ENCODE measurements at regions not wholly inside any gene's neighbourhood (a gene's known extent, or its start where the extent isn't known, plus 50 kb on each side); places are given as distances from the start of the nearest gene placed in this dataset.

DNA sequence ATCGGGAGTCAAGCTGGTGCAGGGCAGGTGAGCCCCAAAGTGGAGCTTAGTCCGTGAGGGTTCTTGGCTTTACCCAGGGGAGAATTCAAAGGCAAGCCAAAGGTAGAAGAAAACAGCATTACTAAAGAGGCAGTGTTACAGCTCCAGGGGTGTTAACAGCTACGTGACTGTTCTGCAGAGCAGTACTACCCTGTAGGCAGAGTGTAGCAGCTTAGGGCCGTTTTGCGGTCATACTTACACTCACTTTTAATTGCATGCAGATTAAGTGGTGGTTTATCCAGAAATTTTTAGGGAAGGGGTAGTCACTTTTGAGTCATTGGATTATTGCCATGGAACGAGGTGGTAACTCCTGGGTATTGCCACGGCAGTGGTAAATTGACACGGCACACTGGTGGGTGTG, 482.2 kb downstream of the SLITRK5 start:
- TF ChIP-seq ZNF416 (tag by site-specific recombination; IDR thresholded peaks at IDR 0.05) = no peak
- no peak for TF ChIP-seq KLF7 (tag by site-specific recombination; IDR thresholded peaks at IDR 0.05; ENCODE audit: borderline replicate concordance)
- TF ChIP-seq, protein P1, sequence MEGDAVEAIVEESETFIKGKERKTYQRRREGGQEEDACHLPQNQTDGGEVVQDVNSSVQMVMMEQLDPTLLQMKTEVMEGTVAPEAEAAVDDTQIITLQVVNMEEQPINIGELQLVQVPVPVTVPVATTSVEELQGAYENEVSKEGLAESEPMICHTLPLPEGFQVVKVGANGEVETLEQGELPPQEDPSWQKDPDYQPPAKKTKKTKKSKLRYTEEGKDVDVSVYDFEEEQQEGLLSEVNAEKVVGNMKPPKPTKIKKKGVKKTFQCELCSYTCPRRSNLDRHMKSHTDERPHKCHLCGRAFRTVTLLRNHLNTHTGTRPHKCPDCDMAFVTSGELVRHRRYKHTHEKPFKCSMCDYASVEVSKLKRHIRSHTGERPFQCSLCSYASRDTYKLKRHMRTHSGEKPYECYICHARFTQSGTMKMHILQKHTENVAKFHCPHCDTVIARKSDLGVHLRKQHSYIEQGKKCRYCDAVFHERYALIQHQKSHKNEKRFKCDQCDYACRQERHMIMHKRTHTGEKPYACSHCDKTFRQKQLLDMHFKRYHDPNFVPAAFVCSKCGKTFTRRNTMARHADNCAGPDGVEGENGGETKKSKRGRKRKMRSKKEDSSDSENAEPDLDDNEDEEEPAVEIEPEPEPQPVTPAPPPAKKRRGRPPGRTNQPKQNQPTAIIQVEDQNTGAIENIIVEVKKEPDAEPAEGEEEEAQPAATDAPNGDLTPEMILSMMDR (tag by site-specific recombination; IDR thresholded peaks at IDR 0.05) = no peak
- no peak for TF ChIP-seq ZNF354C (tag by site-specific recombination; IDR thresholded peaks at IDR 0.05; ENCODE audit: borderline replicate concordance, low read depth)
- TF ChIP-seq, protein P2, sequence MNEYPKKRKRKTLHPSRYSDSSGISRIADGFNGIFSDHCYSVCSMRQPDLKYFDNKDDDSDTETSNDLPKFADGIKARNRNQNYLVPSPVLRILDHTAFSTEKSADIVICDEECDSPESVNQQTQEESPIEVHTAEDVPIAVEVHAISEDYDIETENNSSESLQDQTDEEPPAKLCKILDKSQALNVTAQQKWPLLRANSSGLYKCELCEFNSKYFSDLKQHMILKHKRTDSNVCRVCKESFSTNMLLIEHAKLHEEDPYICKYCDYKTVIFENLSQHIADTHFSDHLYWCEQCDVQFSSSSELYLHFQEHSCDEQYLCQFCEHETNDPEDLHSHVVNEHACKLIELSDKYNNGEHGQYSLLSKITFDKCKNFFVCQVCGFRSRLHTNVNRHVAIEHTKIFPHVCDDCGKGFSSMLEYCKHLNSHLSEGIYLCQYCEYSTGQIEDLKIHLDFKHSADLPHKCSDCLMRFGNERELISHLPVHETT (tag by site-specific recombination; IDR thresholded peaks at IDR 0.05) = no peak
- no peak for TF ChIP-seq ATF2 (tag by site-specific recombination; IDR thresholded peaks at IDR 0.05; ENCODE audit: low read depth)
- no peak for TF ChIP-seq ZNF10 (tag by site-specific recombination; IDR thresholded peaks at IDR 0.05)
- no peak for TF ChIP-seq SETDB1 (IDR thresholded peaks at IDR 0.05; ENCODE audit: insufficient read length, low read length)

Measured in HEK293 (cell line).